Chondrocyte (in vitro differentiated cells): ENCODE measurements at regions not wholly inside any gene's neighbourhood (a gene's known extent, or its start where the extent isn't known, plus 50 kb on each side); places are given as distances from the start of the nearest gene placed in this dataset.

Source experiments
- DNase-seq: peaks from one replicate; pipeline ENCODE4 v3.0.0; 2021; ENCODE audit warnings: mixed read lengths, low spot score
- H3K27ac Mint-ChIP-seq: one replicate; pipeline ENCODE4 v1.8.0; 2021; ENCODE audit warnings: mild to moderate bottlenecking, moderate library complexity, mixed read lengths; ENCODE audit not compliant: unreplicated experiment
- H3K27me3 Mint-ChIP-seq: 2 replicates; pipeline ENCODE4 v1.8.0; 2021; ENCODE audit warnings: low read depth, mixed read lengths
- H3K36me3 Mint-ChIP-seq: 2 replicates; pipeline ENCODE4 v1.8.0; 2021; ENCODE audit warnings: low read depth, mixed read lengths
- H3K4me1 Mint-ChIP-seq: 2 replicates; pipeline ENCODE4 v1.8.0; 2021; ENCODE audit warnings: low read depth, mild to moderate bottlenecking, mixed read lengths
- H3K4me3 Mint-ChIP-seq: one replicate; pipeline ENCODE4 v1.8.0; 2021; ENCODE audit warnings: mild to moderate bottlenecking, moderate library complexity, mixed read lengths; ENCODE audit not compliant: unreplicated experiment
- H3K9me3 Mint-ChIP-seq: 2 replicates; pipeline ENCODE4 v1.8.0; 2021; ENCODE audit warnings: low read depth, mixed read lengths
- CTCF ChIP-seq: fragments of 200-600 bp; sonication (generic); IDR thresholded peaks from 2 replicates; pipeline ENCODE4 v1.5.0; 2021; ENCODE audit warnings: antibody characterized with exemption, mild to moderate bottlenecking, moderate library complexity

GRCh38 chr12:59977779-59978178 lies 381.9 kb downstream of the SLC16A7 start:
- no peaks in the 10 kb centered on the region for H3K9me3 Mint-ChIP-seq
- H3K4me1 Mint-ChIP-seq = peaks cover 13% of the 10 kb centered on the region
- no peaks in the 10 kb centered on the region for H3K36me3 Mint-ChIP-seq
- peaks cover 2% of the 10 kb centered on the region for H3K27me3 Mint-ChIP-seq
- no peak for TF ChIP-seq CTCF
- H3K27ac Mint-ChIP-seq = no peak overlapping the region
- DNase-seq = no peak
- no peak overlapping the region for H3K4me3 Mint-ChIP-seq

- Mint-ChIP-seq H3K4me3 (no peak overlapping the region), H3K27me3 (peaks cover 2% of the 10 kb centered on the region), H3K36me3 (no peaks in the 10 kb centered on the region), H3K27ac (no peak overlapping the region), H3K9me3 (peaks cover 5% of the 10 kb centered on the region), H3K4me1 (peaks cover 13% of the 10 kb centered on the region)
- DNase-seq = no peak
- TF ChIP-seq CTCF = no peak
These were observed 384.6 kb downstream of the SLC16A7 start for GRCh38 chr12:59980476-59980875.

- H3K36me3 Mint-ChIP-seq = peaks cover 3% of the 10 kb centered on the region
These were observed 403.5 kb downstream of the SLC16A7 start for GRCh38 chr12:59999291-59999690.

GRCh38 chr12:60010486-60010885 lies 414.7 kb downstream of the SLC16A7 start:
- Mint-ChIP-seq H3K4me1 (no peaks in the 10 kb centered on the region), H3K27me3 (peaks cover 5% of the 10 kb centered on the region), H3K4me3 (no peak overlapping the region), H3K36me3 (no peaks in the 10 kb centered on the region), H3K27ac (no peak overlapping the region), H3K9me3 (no peaks in the 10 kb centered on the region)
- no peak for DNase-seq
- no peak for TF ChIP-seq CTCF

More at GRCh38 chr12:59999291-59999690, 403.5 kb downstream of the SLC16A7 start:
- H3K27ac Mint-ChIP-seq = no peak overlapping the region
- peaks cover 16% of the 10 kb centered on the region for H3K9me3 Mint-ChIP-seq
- no peak for TF ChIP-seq CTCF
- no peak for DNase-seq
- H3K4me1 Mint-ChIP-seq = no peaks in the 10 kb centered on the region
- H3K27me3 Mint-ChIP-seq = no peaks in the 10 kb centered on the region
- H3K4me3 Mint-ChIP-seq = no peak overlapping the region

GRCh38 chr12:60012659-60013058 lies 416.8 kb downstream of the SLC16A7 start:
- no peak for TF ChIP-seq CTCF
- Mint-ChIP-seq H3K27ac (no peak overlapping the region), H3K4me1 (no peaks in the 10 kb centered on the region), H3K4me3 (no peak overlapping the region), H3K36me3 (no peaks in the 10 kb centered on the region), H3K27me3 (peaks cover under 1% of the 10 kb centered on the region), H3K9me3 (no peaks in the 10 kb centered on the region)
- no peak for DNase-seq
